ENCODE measurements at regions not wholly inside any gene's neighbourhood (a gene's known extent, or its start where the extent isn't known, plus 50 kb on each side); places are given as distances from the start of the nearest gene placed in this dataset.

- TF ChIP-seq TAF1 (IDR thresholded peaks at IDR 0.05; ENCODE audit: borderline replicate concordance, low read depth, low read length), result no peak
- no peak for TF ChIP-seq RAD21 (IDR thresholded peaks at IDR 0.05; ENCODE audit: low read length)
These were observed 190.4 kb upstream of the CRIM1 start for GRCh38 chr2:36165132-36165531.

Measured in SK-N-SH (cell line).